Esophagus muscularis mucosa (tissue), 3 donors: ENCODE measurements at regions not wholly inside any gene's neighbourhood (a gene's known extent, or its start where the extent isn't known, plus 50 kb on each side); places are given as distances from the start of the nearest gene placed in this dataset.

Source experiments
- POLR2A ChIP-seq: fragments of 450-650 bp; IDR thresholded peaks from one replicate; pipeline ENCODE4 v1.6.1; 2017; ENCODE audit warnings: antibody characterized with exemption, moderate library complexity, mild to moderate bottlenecking, low read depth
- POLR2AphosphoS5 ChIP-seq, 2 donors: sonication (generic); formaldehyde crosslinking; IDR thresholded peaks; one replicate each; pipeline ENCODE4 v1.6.1; 2017; ENCODE audit warnings: antibody characterized with exemption in 2 of 2
- TF ChIP-seq, protein P1 (sequence below), 3 experiments: fragments of 200-600 bp in 2 of 3; fragments of 450-650 bp in 1 of 3; sonication (generic) in 2 of 3; IDR thresholded peaks; one replicate each; pipeline ENCODE4 v1.5.1; 2017 to 2019; ENCODE audit warnings: antibody characterized with exemption in 3 of 3, mild to moderate bottlenecking in 2 of 3, moderate library complexity in 1 of 3

DNA sequence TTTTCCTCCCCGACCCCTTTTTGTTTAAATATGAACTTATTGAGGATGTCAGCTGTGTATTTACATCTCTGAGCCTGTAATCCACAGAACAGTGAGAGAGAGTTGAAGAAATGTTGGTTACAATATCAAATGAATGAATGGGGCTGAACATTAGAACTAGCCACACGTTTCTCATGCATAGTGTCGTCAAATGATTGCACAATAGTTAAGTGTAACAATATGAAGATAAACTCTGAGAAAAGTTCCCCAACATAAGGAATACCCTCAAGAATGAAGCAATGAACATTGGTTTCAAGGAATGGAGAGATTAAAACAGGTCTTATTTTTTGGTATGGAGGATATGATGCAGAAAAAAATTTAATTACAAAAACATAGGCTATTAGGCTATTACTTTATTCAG, 100.5 kb upstream of the DTNBP1 start:
- TF ChIP-seq, protein P1, sequence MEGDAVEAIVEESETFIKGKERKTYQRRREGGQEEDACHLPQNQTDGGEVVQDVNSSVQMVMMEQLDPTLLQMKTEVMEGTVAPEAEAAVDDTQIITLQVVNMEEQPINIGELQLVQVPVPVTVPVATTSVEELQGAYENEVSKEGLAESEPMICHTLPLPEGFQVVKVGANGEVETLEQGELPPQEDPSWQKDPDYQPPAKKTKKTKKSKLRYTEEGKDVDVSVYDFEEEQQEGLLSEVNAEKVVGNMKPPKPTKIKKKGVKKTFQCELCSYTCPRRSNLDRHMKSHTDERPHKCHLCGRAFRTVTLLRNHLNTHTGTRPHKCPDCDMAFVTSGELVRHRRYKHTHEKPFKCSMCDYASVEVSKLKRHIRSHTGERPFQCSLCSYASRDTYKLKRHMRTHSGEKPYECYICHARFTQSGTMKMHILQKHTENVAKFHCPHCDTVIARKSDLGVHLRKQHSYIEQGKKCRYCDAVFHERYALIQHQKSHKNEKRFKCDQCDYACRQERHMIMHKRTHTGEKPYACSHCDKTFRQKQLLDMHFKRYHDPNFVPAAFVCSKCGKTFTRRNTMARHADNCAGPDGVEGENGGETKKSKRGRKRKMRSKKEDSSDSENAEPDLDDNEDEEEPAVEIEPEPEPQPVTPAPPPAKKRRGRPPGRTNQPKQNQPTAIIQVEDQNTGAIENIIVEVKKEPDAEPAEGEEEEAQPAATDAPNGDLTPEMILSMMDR (IDR thresholded peaks at IDR 0.05): no peak
- no peak for TF ChIP-seq POLR2A
- TF ChIP-seq POLR2AphosphoS5 (IDR thresholded peaks at IDR 0.05): no peak
